ENCODE measurements at regions not wholly inside any gene's neighbourhood (a gene's known extent, or its start where the extent isn't known, plus 50 kb on each side); places are given as distances from the start of the nearest gene placed in this dataset.

- TF ChIP-seq, protein P1, sequence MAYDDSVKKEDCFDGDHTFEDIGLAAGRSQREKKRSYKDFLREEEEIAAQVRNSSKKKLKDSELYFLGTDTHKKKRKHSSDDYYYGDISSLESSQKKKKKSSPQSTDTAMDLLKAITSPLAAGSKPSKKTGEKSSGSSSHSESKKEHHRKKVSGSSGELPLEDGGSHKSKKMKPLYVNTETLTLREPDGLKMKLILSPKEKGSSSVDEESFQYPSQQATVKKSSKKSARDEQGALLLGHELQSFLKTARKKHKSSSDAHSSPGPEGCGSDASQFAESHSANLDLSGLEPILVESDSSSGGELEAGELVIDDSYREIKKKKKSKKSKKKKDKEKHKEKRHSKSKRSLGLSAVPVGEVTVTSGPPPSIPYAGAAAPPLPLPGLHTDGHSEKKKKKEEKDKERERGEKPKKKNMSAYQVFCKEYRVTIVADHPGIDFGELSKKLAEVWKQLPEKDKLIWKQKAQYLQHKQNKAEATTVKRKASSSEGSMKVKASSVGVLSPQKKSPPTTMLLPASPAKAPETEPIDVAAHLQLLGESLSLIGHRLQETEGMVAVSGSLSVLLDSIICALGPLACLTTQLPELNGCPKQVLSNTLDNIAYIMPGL (CRISPR knock-in tag; IDR thresholded peaks at IDR 0.05; ENCODE audit: borderline replicate concordance): no peak
- TF ChIP-seq JUNB (IDR thresholded peaks at IDR 0.05): no peak
- no peak for TF ChIP-seq TP53 (CRISPR knock-in tag; IDR thresholded peaks at IDR 0.05)
- TF ChIP-seq EP300 (IDR thresholded peaks at IDR 0.05): no peak
Observed at GRCh38 chr2:59385971-59386370, 1144.8 kb upstream of the FANCL start (continued).

DNA sequence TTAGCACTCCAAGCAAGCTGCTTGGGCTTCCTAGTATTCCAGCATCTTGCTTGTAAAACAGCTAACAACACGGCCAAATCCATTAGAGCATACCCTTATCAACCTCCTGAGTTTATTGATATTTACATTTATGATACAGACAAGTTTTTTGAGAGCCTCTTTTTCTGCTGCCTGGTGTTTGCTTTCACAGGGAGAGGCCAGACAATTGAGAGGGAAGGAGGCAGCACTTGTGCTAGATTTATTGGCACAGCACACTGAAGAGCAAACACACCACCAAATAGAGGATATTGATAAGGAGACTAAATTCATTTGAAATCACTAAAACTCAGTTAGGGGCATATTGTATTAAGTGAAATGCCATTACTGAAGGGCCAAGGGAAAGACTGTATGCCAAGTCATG lies 1142.3 kb upstream of the FANCL start:
- H3K27ac ChIP-seq: no peak overlapping the region
- H3K4me2 ChIP-seq: no peak overlapping the region
- peaks cover 3% of the 10 kb centered on the region; the same call in 2 of the 3 replicates for H3K4me1 ChIP-seq
- FAIRE-seq (no peak), DNase-seq (ENCODE audit: low read depth in 1 of 2, low spot score in 1 of 2) (no peak), ATAC-seq (no peak)
- CTCF ChIA-PET: interaction anchor here (0.6 kb wide), 1 partner anchor 158 kb away, joined by 3 read pairs; no protein-coding TSS in a partner anchor
- H3K4me3 ChIP-seq: no peak overlapping the region
- TF ChIP-seq, protein P2, sequence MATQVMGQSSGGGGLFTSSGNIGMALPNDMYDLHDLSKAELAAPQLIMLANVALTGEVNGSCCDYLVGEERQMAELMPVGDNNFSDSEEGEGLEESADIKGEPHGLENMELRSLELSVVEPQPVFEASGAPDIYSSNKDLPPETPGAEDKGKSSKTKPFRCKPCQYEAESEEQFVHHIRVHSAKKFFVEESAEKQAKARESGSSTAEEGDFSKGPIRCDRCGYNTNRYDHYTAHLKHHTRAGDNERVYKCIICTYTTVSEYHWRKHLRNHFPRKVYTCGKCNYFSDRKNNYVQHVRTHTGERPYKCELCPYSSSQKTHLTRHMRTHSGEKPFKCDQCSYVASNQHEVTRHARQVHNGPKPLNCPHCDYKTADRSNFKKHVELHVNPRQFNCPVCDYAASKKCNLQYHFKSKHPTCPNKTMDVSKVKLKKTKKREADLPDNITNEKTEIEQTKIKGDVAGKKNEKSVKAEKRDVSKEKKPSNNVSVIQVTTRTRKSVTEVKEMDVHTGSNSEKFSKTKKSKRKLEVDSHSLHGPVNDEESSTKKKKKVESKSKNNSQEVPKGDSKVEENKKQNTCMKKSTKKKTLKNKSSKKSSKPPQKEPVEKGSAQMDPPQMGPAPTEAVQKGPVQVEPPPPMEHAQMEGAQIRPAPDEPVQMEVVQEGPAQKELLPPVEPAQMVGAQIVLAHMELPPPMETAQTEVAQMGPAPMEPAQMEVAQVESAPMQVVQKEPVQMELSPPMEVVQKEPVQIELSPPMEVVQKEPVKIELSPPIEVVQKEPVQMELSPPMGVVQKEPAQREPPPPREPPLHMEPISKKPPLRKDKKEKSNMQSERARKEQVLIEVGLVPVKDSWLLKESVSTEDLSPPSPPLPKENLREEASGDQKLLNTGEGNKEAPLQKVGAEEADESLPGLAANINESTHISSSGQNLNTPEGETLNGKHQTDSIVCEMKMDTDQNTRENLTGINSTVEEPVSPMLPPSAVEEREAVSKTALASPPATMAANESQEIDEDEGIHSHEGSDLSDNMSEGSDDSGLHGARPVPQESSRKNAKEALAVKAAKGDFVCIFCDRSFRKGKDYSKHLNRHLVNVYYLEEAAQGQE (IDR thresholded peaks at IDR 0.05): no peak
- WGBS (ENCODE audit: missing lambda C conversion rate): 7% methylated on average over 1 of the region's 1 CpG
- peaks cover 3% of the 10 kb centered on the region; the same call in 2 of the 3 replicates for H3K9me3 ChIP-seq
- POLR2A ChIA-PET: no interaction called here

DNA sequence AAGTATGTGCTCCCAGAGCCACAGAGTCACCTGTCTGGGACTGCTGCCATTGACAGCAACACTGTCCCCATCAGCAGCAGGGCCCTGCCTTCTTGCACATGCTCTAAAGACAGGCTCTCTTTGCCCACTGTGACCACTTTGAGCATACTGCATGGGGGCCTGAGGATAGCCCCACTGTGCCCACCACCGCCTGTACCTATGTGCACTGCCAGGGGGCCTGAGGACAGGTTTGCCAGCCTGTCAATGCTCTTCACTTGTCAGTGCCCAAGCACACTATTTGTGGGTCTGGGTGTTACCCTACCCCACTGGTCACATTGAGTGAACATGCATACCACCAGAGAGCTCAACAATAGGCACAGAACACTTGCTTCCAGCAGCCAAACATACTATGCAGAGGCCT lies 1137.0 kb upstream of the FANCL start:
- ChIA-PET POLR2A (no interaction called here), CTCF (no interaction called here)
- FAIRE-seq: no peak
- no peak; a peak in 1 of 6 replicates for ATAC-seq
- WGBS (ENCODE audit: missing lambda C conversion rate): no CpG with 5 or more reads among the region's 1 CpG
- no peak overlapping the region for H3K4me3 ChIP-seq
- no peak overlapping the region for H3K4me2 ChIP-seq
- no peak overlapping the region for H3K27ac ChIP-seq
- peaks cover 13% of the 10 kb centered on the region; the same call in 2 of the 3 replicates for H3K9me3 ChIP-seq
- no peak for DNase-seq (ENCODE audit: low read depth in 1 of 2, low spot score in 1 of 2)
- TF ChIP-seq, protein P2 (IDR thresholded peaks at IDR 0.05): no peak
- TF ChIP-seq FOSL2 (IDR thresholded peaks at IDR 0.05) (no peak), FOSL2 (CRISPR knock-in tag; IDR thresholded peaks at IDR 0.05) (no peak), NR3C1 (IDR thresholded peaks at IDR 0.05) (no peak), GATA3 (IDR thresholded peaks at IDR 0.05; ENCODE audit: borderline replicate concordance) (no peak), ZSCAN20 (CRISPR knock-in tag; IDR thresholded peaks at IDR 0.05) (no peak), ZFP36 (IDR thresholded peaks at IDR 0.05; ENCODE audit: borderline replicate concordance, partially characterized antibody) (no peak), PHF8 (IDR thresholded peaks at IDR 0.05; ENCODE audit: borderline replicate concordance, low read depth) (no peak), SMC3 (IDR thresholded peaks at IDR 0.05) (no peak), ESRRA (IDR thresholded peaks at IDR 0.05; ENCODE audit: borderline replicate concordance, low read length) (no peak), TFCP2L1 (CRISPR knock-in tag; IDR thresholded peaks at IDR 0.05) (no peak), CHD2 (IDR thresholded peaks at IDR 0.05; ENCODE audit: low read length, partially characterized antibody) (no peak), MAZ (IDR thresholded peaks at IDR 0.05; ENCODE audit: borderline replicate concordance, low read depth, low read length) (no peak), CEBPB (IDR thresholded peaks at IDR 0.05) (no peak), BHLHE40 (IDR thresholded peaks at IDR 0.05; ENCODE audit: low read depth, low read length) (no peak)
- TF ChIP-seq, protein P3, sequence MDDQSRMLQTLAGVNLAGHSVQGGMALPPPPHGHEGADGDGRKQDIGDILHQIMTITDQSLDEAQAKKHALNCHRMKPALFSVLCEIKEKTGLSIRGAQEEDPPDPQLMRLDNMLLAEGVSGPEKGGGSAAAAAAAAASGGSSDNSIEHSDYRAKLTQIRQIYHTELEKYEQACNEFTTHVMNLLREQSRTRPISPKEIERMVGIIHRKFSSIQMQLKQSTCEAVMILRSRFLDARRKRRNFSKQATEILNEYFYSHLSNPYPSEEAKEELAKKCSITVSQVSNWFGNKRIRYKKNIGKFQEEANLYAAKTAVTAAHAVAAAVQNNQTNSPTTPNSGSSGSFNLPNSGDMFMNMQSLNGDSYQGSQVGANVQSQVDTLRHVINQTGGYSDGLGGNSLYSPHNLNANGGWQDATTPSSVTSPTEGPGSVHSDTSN (IDR thresholded peaks at IDR 0.05): no peak
- TF ChIP-seq, protein P4, sequence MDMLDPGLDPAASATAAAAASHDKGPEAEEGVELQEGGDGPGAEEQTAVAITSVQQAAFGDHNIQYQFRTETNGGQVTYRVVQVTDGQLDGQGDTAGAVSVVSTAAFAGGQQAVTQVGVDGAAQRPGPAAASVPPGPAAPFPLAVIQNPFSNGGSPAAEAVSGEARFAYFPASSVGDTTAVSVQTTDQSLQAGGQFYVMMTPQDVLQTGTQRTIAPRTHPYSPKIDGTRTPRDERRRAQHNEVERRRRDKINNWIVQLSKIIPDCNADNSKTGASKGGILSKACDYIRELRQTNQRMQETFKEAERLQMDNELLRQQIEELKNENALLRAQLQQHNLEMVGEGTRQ (IDR thresholded peaks at IDR 0.05): no peak
- TF ChIP-seq, protein P5, sequence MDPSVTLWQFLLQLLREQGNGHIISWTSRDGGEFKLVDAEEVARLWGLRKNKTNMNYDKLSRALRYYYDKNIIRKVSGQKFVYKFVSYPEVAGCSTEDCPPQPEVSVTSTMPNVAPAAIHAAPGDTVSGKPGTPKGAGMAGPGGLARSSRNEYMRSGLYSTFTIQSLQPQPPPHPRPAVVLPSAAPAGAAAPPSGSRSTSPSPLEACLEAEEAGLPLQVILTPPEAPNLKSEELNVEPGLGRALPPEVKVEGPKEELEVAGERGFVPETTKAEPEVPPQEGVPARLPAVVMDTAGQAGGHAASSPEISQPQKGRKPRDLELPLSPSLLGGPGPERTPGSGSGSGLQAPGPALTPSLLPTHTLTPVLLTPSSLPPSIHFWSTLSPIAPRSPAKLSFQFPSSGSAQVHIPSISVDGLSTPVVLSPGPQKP (IDR thresholded peaks at IDR 0.05; ENCODE audit: low read depth, low read length): no peak
- no peaks in the 10 kb centered on the region for H3K4me1 ChIP-seq

All from A549 (cell line).